HG02588 (cell line): ENCODE measurements at regions not wholly inside any gene's neighbourhood (a gene's known extent, or its start where the extent isn't known, plus 50 kb on each side); places are given as distances from the start of the nearest gene placed in this dataset.
"Not testable (repeated sequence)": the region's sequence is repeated elsewhere in the genome, so short reads cannot be mapped to it uniquely, and the experiment has no call there.

Experiments
- ATAC-seq: cut with Tn5 transposase; IDR thresholded peaks from one replicate; pipeline ENCODE4 v1.9.1; 2021; ENCODE audit warnings: mild to moderate bottlenecking, moderate library complexity; ENCODE audit not compliant: unreplicated experiment

- no peak for ATAC-seq
These were observed 351.9 kb upstream of the CELF2 start for GRCh38 chr10:10665750-10666149.

GRCh38 chr10:10667466-10667865 is 350.2 kb upstream of the CELF2 start:
- ATAC-seq, result no peak

- no peak for ATAC-seq
These were observed 340.7 kb upstream of the CELF2 start for GRCh38 chr10:10676972-10677371.

GRCh38 chr10:10677479-10677878 is 340.2 kb upstream of the CELF2 start:
- ATAC-seq, result no peak

- ATAC-seq, result no peak
These were observed 337.2 kb upstream of the CELF2 start for GRCh38 chr10:10680496-10680895.

- ATAC-seq, result no peak
These were observed 332.7 kb upstream of the CELF2 start for GRCh38 chr10:10684972-10685371.

- peak; percentile 54 for ATAC-seq
These were observed 332.1 kb upstream of the CELF2 start for GRCh38 chr10:10685566-10685965.

- no peak for ATAC-seq
These were observed 329.9 kb upstream of the CELF2 start for GRCh38 chr10:10687751-10688150.

- ATAC-seq, result no peak
These were observed 318.2 kb upstream of the CELF2 start for GRCh38 chr10:10699427-10699826.

- ATAC-seq, result no peak
These were observed 316.5 kb upstream of the CELF2 start for GRCh38 chr10:10701084-10701611.

GRCh38 chr10:10702211-10702610 is 315.5 kb upstream of the CELF2 start:
- ATAC-seq, result no peak

- no peak for ATAC-seq
These were observed 314.3 kb upstream of the CELF2 start for GRCh38 chr10:10703382-10703781.

- no peak for ATAC-seq
These were observed 305.4 kb upstream of the CELF2 start for GRCh38 chr10:10712155-10712704.

GRCh38 chr10:10714327-10714726 is 303.3 kb upstream of the CELF2 start:
- no peak for ATAC-seq

- ATAC-seq, result no peak
These were observed 300.7 kb upstream of the CELF2 start for GRCh38 chr10:10716972-10717371.

GRCh38 chr10:10722422-10722821 is 295.2 kb upstream of the CELF2 start:
- ATAC-seq, result no peak

- no peak for ATAC-seq
These were observed 292.5 kb upstream of the CELF2 start for GRCh38 chr10:10725196-10725595.

GRCh38 chr10:10726101-10726500 is 291.6 kb upstream of the CELF2 start:
- no peak for ATAC-seq

GRCh38 chr10:10727411-10727810 is 290.3 kb upstream of the CELF2 start:
- ATAC-seq, result not testable (repeated sequence)

- ATAC-seq, result no peak
These were observed 289.9 kb upstream of the CELF2 start for GRCh38 chr10:10727812-10728211.

GRCh38 chr10:10730471-10731043 is 287.1 kb upstream of the CELF2 start:
- ATAC-seq, result no peak

GRCh38 chr10:10731366-10731765 is 286.3 kb upstream of the CELF2 start:
- no peak for ATAC-seq
